H9 (cell line): ENCODE measurements at regions not wholly inside any gene's neighbourhood (a gene's known extent, or its start where the extent isn't known, plus 50 kb on each side); places are given as distances from the start of the nearest gene placed in this dataset.

ENCODE experiments used
- DNase-seq: peaks from one replicate; pipeline ENCODE4 v3.0.0-alpha.2; 2017
- H2AFZ ChIP-seq: one replicate; pipeline ENCODE4 v1.6.1; 2013; ENCODE audit warnings: mild to moderate bottlenecking, low read length, control low read depth, moderate library complexity
- H2AK5ac ChIP-seq: 2 replicates; pipeline ENCODE4 v1.6.1; 2013; ENCODE audit warnings: low read length, control low read depth, mixed read lengths; ENCODE audit not compliant: insufficient read length
- H2BK120ac ChIP-seq: one replicate; pipeline ENCODE4 v1.6.1; 2013; ENCODE audit warnings: low read depth, mild to moderate bottlenecking, low read length, control low read depth, inconsistent platforms; ENCODE audit not compliant: poor library complexity, severe bottlenecking
- H2BK12ac ChIP-seq: 2 replicates; pipeline ENCODE4 v1.6.1; 2013; ENCODE audit warnings: low read length, control low read depth, mixed read lengths, low read depth; ENCODE audit not compliant: insufficient read length
- H2BK15ac ChIP-seq: 2 replicates; pipeline ENCODE4 v1.6.1; 2013; ENCODE audit warnings: low read depth, low read length, control low read depth
- H2BK20ac ChIP-seq: one replicate; pipeline ENCODE4 v1.6.1; 2013; ENCODE audit warnings: low read depth, mild to moderate bottlenecking, low read length, control low read depth, inconsistent platforms; ENCODE audit not compliant: poor library complexity, severe bottlenecking
- H2BK5ac ChIP-seq: 2 replicates; pipeline ENCODE4 v1.6.1; 2013; ENCODE audit warnings: low read length, control low read depth, mixed read lengths; ENCODE audit not compliant: insufficient read length
- H3K14ac ChIP-seq: 2 replicates; pipeline ENCODE4 v1.6.1; 2013; ENCODE audit warnings: low read length, control low read depth; ENCODE audit not compliant: insufficient read depth
- H3K18ac ChIP-seq: 2 replicates; pipeline ENCODE4 v1.6.1; 2013; ENCODE audit warnings: low read depth, mild to moderate bottlenecking, mixed read lengths, low read length, control low read depth; ENCODE audit not compliant: insufficient read length
- H3K23ac ChIP-seq: 2 replicates; pipeline ENCODE4 v1.6.1; 2013; ENCODE audit warnings: low read length, control low read depth, mixed read lengths, low read depth; ENCODE audit not compliant: insufficient read length
- H3K23me2 ChIP-seq: 2 replicates; pipeline ENCODE4 v1.6.1; 2013; ENCODE audit warnings: low read depth, mild to moderate bottlenecking, mixed read lengths, low read length, control low read depth; ENCODE audit not compliant: insufficient read length, poor library complexity, severe bottlenecking
- H3K27ac ChIP-seq: 2 replicates; pipeline ENCODE4 v1.5.1; 2013; ENCODE audit warnings: low read length, control low read depth, mixed read lengths, low read depth; ENCODE audit not compliant: insufficient read length
- H3K27me3 ChIP-seq: 2 replicates; pipeline ENCODE4 v1.6.1; 2013; ENCODE audit warnings: low read length, control low read depth, inconsistent platforms; ENCODE audit not compliant: insufficient read depth
- H3K4ac ChIP-seq: 2 replicates; pipeline ENCODE4 v1.6.1; 2013; ENCODE audit warnings: low read depth, mild to moderate bottlenecking, control low read depth, inconsistent platforms, low read length, moderate library complexity
- H3K4me1 ChIP-seq: 2 replicates; pipeline ENCODE4 v1.6.1; 2013; ENCODE audit warnings: low read length, control low read depth, inconsistent platforms; ENCODE audit not compliant: insufficient read depth
- H3K4me2 ChIP-seq: 2 replicates; pipeline ENCODE4 v1.6.1; 2013; ENCODE audit warnings: low read length, control low read depth, mixed read lengths; ENCODE audit not compliant: insufficient read length, insufficient read depth
- H3K56ac ChIP-seq: 2 replicates; pipeline ENCODE4 v1.6.1; 2013; ENCODE audit warnings: low read depth, mild to moderate bottlenecking, mixed read lengths, low read length, control low read depth; ENCODE audit not compliant: insufficient read length
- H3K79me1 ChIP-seq: 2 replicates; pipeline ENCODE4 v1.6.1; 2013; ENCODE audit warnings: low read depth, mild to moderate bottlenecking, moderate library complexity, low read length, control low read depth, inconsistent platforms; ENCODE audit not compliant: insufficient read depth, poor library complexity, severe bottlenecking
- H3K79me2 ChIP-seq: 2 replicates; pipeline ENCODE4 v1.6.1; 2013; ENCODE audit warnings: low read length, control low read depth, inconsistent platforms; ENCODE audit not compliant: insufficient read depth
- H3K9ac ChIP-seq: 2 replicates; pipeline ENCODE4 v1.6.1; 2013; ENCODE audit warnings: low read length, control low read depth, mixed read lengths; ENCODE audit not compliant: insufficient read length; ENCODE audit errors: extremely low read depth
- H3K9me3 ChIP-seq: one replicate; pipeline ENCODE4 v1.6.1; 2013; ENCODE audit warnings: low read depth, low read length, inconsistent platforms; ENCODE audit not compliant: control insufficient read depth
- H3T11ph ChIP-seq: one replicate; pipeline ENCODE4 v1.6.1; 2013; ENCODE audit warnings: mild to moderate bottlenecking, low read length, control low read depth, inconsistent platforms
- H4K20me1 ChIP-seq: one replicate; pipeline ENCODE4 v1.6.1; 2013; ENCODE audit not compliant: control insufficient read depth, insufficient read length, insufficient read depth
- H4K5ac ChIP-seq: 2 replicates; pipeline ENCODE4 v1.6.1; 2013; ENCODE audit warnings: low read depth, mild to moderate bottlenecking, mixed read lengths, low read length, control low read depth; ENCODE audit not compliant: insufficient read length
- H4K8ac ChIP-seq: replicated peaks from 2 replicates; pipeline ENCODE4 v1.6.1; 2013; ENCODE audit warnings: low read length, control low read depth, mixed read lengths, low read depth; ENCODE audit not compliant: insufficient read length
- H4K91ac ChIP-seq: 2 replicates; pipeline ENCODE4 v1.6.1; 2013; ENCODE audit warnings: low read depth, mild to moderate bottlenecking, moderate library complexity, mixed read lengths, low read length, control low read depth; ENCODE audit not compliant: insufficient read length
- H3K27ac Mint-ChIP-seq, 3 experiments: 2 replicates in 2 of 3; 3 replicates in 1 of 3; pipeline ENCODE4 v1.8.0; 2020 to 2021; ENCODE audit warnings: mixed read lengths in 3 of 3, mild to moderate bottlenecking in 1 of 3, moderate library complexity in 1 of 3
- H3K27me3 Mint-ChIP-seq: 2 replicates; pipeline ENCODE4 v1.8.0; 2021; ENCODE audit warnings: low read depth, mild to moderate bottlenecking, moderate library complexity, mixed read lengths
- H3K36me3 Mint-ChIP-seq, 3 experiments: 2 replicates in 2 of 3; 3 replicates in 1 of 3; pipeline ENCODE4 v1.8.0; 2020 to 2021; ENCODE audit warnings: low read depth in 3 of 3, mixed read lengths in 3 of 3; ENCODE audit not compliant: insufficient read depth in 1 of 3
- H3K4me1 Mint-ChIP-seq, 2 experiments: 2 replicates each; pipeline ENCODE4 v1.8.0; 2020; ENCODE audit warnings: mixed read lengths in 2 of 2
- H3K4me3 Mint-ChIP-seq, 2 experiments: 2 replicates in 1 of 2; 3 replicates in 1 of 2; pipeline ENCODE4 v1.8.0; 2020 to 2021; ENCODE audit warnings: mild to moderate bottlenecking in 2 of 2, mixed read lengths in 2 of 2, moderate library complexity in 1 of 2
- H3K9me3 Mint-ChIP-seq, 2 experiments: 2 replicates in 1 of 2; 3 replicates in 1 of 2; pipeline ENCODE4 v1.8.0; 2020; ENCODE audit warnings: mild to moderate bottlenecking in 2 of 2, mixed read lengths in 2 of 2, moderate library complexity in 1 of 2
- WGBS: extraction: QIAGEN DNeasy Blood & Tissue Kit; methylation state at CpG from one replicate; pipeline ENCODE4 v1.1.7; 2013; ENCODE audit warnings: missing lambda C conversion rate, low lambda C conversion rate, mixed read lengths; ENCODE audit not compliant: insufficient read length; ENCODE audit errors: extremely low coverage; 5-methylcytosine and 5-hydroxymethylcytosine counted together
- TF ChIP-seq, protein P1 (sequence below): fragments of 200-600 bp; sonication (generic); conservative IDR thresholded peaks from 3 replicates; pipeline ENCODE4 v1.8.0; 2021; ENCODE audit warnings: antibody characterized with exemption, mild to moderate bottlenecking

- Histone ChIP-seq H3K27ac (no peak overlapping the region), H3K9ac (no peak overlapping the region), H3K4me2 (no peak overlapping the region), H2BK20ac (no peak overlapping the region), H4K8ac (no peak overlapping the region), H3K79me2 (no peaks in the 10 kb centered on the region), H4K5ac (no peak overlapping the region), H2BK12ac (no peak overlapping the region), H4K91ac (no peak overlapping the region), H3K56ac (no peak overlapping the region), H3K23me2 (no peaks in the 10 kb centered on the region), H3K9me3 (no peaks in the 10 kb centered on the region), H3K27me3 (no peaks in the 10 kb centered on the region), H2BK5ac (no peak overlapping the region), H3K14ac (no peak overlapping the region), H3K4me1 (no peaks in the 10 kb centered on the region), H3K79me1 (no peaks in the 10 kb centered on the region), H3T11ph (no peak overlapping the region), H3K4ac (no peak overlapping the region), H2BK120ac (no peak overlapping the region), H3K23ac (no peak overlapping the region), H2BK15ac (no peak overlapping the region), H3K18ac (no peak overlapping the region), H4K20me1 (no peaks in the 10 kb centered on the region), H2AK5ac (no peak overlapping the region), H2AFZ (no peak overlapping the region)
- no peak overlapping the region for H3K4me3 Mint-ChIP-seq
- TF ChIP-seq, protein P1, sequence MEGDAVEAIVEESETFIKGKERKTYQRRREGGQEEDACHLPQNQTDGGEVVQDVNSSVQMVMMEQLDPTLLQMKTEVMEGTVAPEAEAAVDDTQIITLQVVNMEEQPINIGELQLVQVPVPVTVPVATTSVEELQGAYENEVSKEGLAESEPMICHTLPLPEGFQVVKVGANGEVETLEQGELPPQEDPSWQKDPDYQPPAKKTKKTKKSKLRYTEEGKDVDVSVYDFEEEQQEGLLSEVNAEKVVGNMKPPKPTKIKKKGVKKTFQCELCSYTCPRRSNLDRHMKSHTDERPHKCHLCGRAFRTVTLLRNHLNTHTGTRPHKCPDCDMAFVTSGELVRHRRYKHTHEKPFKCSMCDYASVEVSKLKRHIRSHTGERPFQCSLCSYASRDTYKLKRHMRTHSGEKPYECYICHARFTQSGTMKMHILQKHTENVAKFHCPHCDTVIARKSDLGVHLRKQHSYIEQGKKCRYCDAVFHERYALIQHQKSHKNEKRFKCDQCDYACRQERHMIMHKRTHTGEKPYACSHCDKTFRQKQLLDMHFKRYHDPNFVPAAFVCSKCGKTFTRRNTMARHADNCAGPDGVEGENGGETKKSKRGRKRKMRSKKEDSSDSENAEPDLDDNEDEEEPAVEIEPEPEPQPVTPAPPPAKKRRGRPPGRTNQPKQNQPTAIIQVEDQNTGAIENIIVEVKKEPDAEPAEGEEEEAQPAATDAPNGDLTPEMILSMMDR: no peak
- DNase-seq: no peak
- no CpG with 5 or more reads among the region's 1 CpG for WGBS
- H3K27me3 Mint-ChIP-seq: no peaks in the 10 kb centered on the region; the same call in 1 of the 2 replicates
- H3K27ac Mint-ChIP-seq: no peak overlapping the region; a peak in 1 of 7 replicates
- H3K4me1 Mint-ChIP-seq: no peaks in the 10 kb centered on the region
- H3K36me3 Mint-ChIP-seq: peaks cover 0 to 8% (median 1%) of the 10 kb centered on the region in 3 experiments; a peak in 5 of 7 replicates
- peaks cover 5% of the 10 kb centered on the region in 2 experiments; a peak in 3 of 5 replicates for H3K9me3 Mint-ChIP-seq
Observed at GRCh38 chr3:59578129-59578528, 528.3 kb upstream of the CFAP20DC start.
